ENCODE measurements at regions not wholly inside any gene's neighbourhood (a gene's known extent, or its start where the extent isn't known, plus 50 kb on each side); places are given as distances from the start of the nearest gene placed in this dataset.

GRCh38 chr9:97747201-97747965 is 50.2 kb upstream of the XPA start:
- no peak overlapping the region for H3K27ac Mint-ChIP-seq
- H3K9me3 Mint-ChIP-seq, result no peaks in the 10 kb centered on the region
- H3K4me3 Mint-ChIP-seq, result no peak overlapping the region
- no peaks in the 10 kb centered on the region for H3K36me3 Mint-ChIP-seq (ENCODE audit: low read depth)
- DNase-seq (ENCODE audit: low spot score), result no peak
- peaks cover 54% of the 10 kb centered on the region for H3K27me3 Mint-ChIP-seq (ENCODE audit: low read depth)
- peaks cover 3% of the 10 kb centered on the region for H3K4me1 Mint-ChIP-seq (ENCODE audit: low read depth)

GRCh38 chr9:97748525-97748924 is 51.4 kb upstream of the XPA start:
- Mint-ChIP-seq H3K9me3 (no peaks in the 10 kb centered on the region), H3K4me1 (ENCODE audit: low read depth) (peaks cover 3% of the 10 kb centered on the region), H3K27me3 (ENCODE audit: low read depth) (peaks cover 52% of the 10 kb centered on the region), H3K36me3 (ENCODE audit: low read depth) (no peaks in the 10 kb centered on the region), H3K27ac (no peak overlapping the region), H3K4me3 (no peak overlapping the region)
- DNase-seq (ENCODE audit: low spot score), result no peak

GRCh38 chr9:97749928-97750327 is 52.8 kb upstream of the XPA start:
- peaks cover 41% of the 10 kb centered on the region for H3K27me3 Mint-ChIP-seq (ENCODE audit: low read depth)
- no peaks in the 10 kb centered on the region for H3K9me3 Mint-ChIP-seq
- no peak for DNase-seq (ENCODE audit: low spot score)
- H3K4me3 Mint-ChIP-seq, result no peak overlapping the region
- no peaks in the 10 kb centered on the region for H3K4me1 Mint-ChIP-seq (ENCODE audit: low read depth)
- H3K27ac Mint-ChIP-seq, result no peak overlapping the region
- H3K36me3 Mint-ChIP-seq (ENCODE audit: low read depth), result no peaks in the 10 kb centered on the region

- DNase-seq (ENCODE audit: low spot score), result no peak
- Mint-ChIP-seq H3K4me3 (no peak overlapping the region), H3K27ac (no peak overlapping the region), H3K4me1 (ENCODE audit: low read depth) (no peaks in the 10 kb centered on the region), H3K9me3 (no peaks in the 10 kb centered on the region), H3K27me3 (ENCODE audit: low read depth) (peaks cover 39% of the 10 kb centered on the region), H3K36me3 (ENCODE audit: low read depth) (no peaks in the 10 kb centered on the region)
Measured at GRCh38 chr9:97751531-97751930, 54.4 kb upstream of the XPA start.

GRCh38 chr9:97752274-97752673 is 55.1 kb upstream of the XPA start:
- peaks cover 36% of the 10 kb centered on the region for H3K27me3 Mint-ChIP-seq (ENCODE audit: low read depth)
- no peak overlapping the region for H3K27ac Mint-ChIP-seq
- H3K9me3 Mint-ChIP-seq, result no peaks in the 10 kb centered on the region
- H3K4me1 Mint-ChIP-seq (ENCODE audit: low read depth), result no peaks in the 10 kb centered on the region
- H3K36me3 Mint-ChIP-seq (ENCODE audit: low read depth), result no peaks in the 10 kb centered on the region
- no peak overlapping the region for H3K4me3 Mint-ChIP-seq
- no peak for DNase-seq (ENCODE audit: low spot score)

- H3K9me3 Mint-ChIP-seq, result no peaks in the 10 kb centered on the region
Measured at GRCh38 chr9:97753364-97753763, 56.2 kb upstream of the XPA start.

GRCh38 chr9:97753975-97754374 is 56.8 kb upstream of the XPA start:
- Mint-ChIP-seq H3K4me3 (no peak overlapping the region), H3K27me3 (ENCODE audit: low read depth) (peaks cover 41% of the 10 kb centered on the region), H3K9me3 (no peaks in the 10 kb centered on the region), H3K4me1 (ENCODE audit: low read depth) (no peaks in the 10 kb centered on the region), H3K27ac (no peak overlapping the region), H3K36me3 (ENCODE audit: low read depth) (no peaks in the 10 kb centered on the region)
- DNase-seq (ENCODE audit: low spot score), result no peak

More at GRCh38 chr9:97753364-97753763, 56.2 kb upstream of the XPA start:
- Mint-ChIP-seq H3K27me3 (ENCODE audit: low read depth) (peaks cover 38% of the 10 kb centered on the region), H3K4me1 (ENCODE audit: low read depth) (no peaks in the 10 kb centered on the region), H3K4me3 (no peak overlapping the region), H3K27ac (no peak overlapping the region), H3K36me3 (ENCODE audit: low read depth) (no peaks in the 10 kb centered on the region)
- DNase-seq (ENCODE audit: low spot score), result no peak

GRCh38 chr9:97755618-97756267 is 58.6 kb upstream of the XPA start:
- Mint-ChIP-seq H3K9me3 (no peaks in the 10 kb centered on the region), H3K27ac (no peak overlapping the region), H3K4me1 (ENCODE audit: low read depth) (no peaks in the 10 kb centered on the region), H3K4me3 (no peak overlapping the region), H3K36me3 (ENCODE audit: low read depth) (no peaks in the 10 kb centered on the region), H3K27me3 (ENCODE audit: low read depth) (peaks cover 37% of the 10 kb centered on the region)
- no peak for DNase-seq (ENCODE audit: low spot score)

GRCh38 chr9:97756991-97757390 is 59.9 kb upstream of the XPA start:
- DNase-seq (ENCODE audit: low spot score), result no peak
- no peaks in the 10 kb centered on the region for H3K4me1 Mint-ChIP-seq (ENCODE audit: low read depth)
- H3K27me3 Mint-ChIP-seq (ENCODE audit: low read depth), result peaks cover 45% of the 10 kb centered on the region
- H3K36me3 Mint-ChIP-seq (ENCODE audit: low read depth), result no peaks in the 10 kb centered on the region
- no peak overlapping the region for H3K4me3 Mint-ChIP-seq
- no peaks in the 10 kb centered on the region for H3K9me3 Mint-ChIP-seq
- H3K27ac Mint-ChIP-seq, result no peak overlapping the region

GRCh38 chr9:97758334-97758916 is 61.3 kb upstream of the XPA start:
- Mint-ChIP-seq H3K27ac (no peak overlapping the region), H3K36me3 (ENCODE audit: low read depth) (no peaks in the 10 kb centered on the region), H3K9me3 (no peaks in the 10 kb centered on the region), H3K4me1 (ENCODE audit: low read depth) (no peaks in the 10 kb centered on the region), H3K4me3 (no peak overlapping the region), H3K27me3 (ENCODE audit: low read depth) (peaks cover 41% of the 10 kb centered on the region)
- no peak for DNase-seq (ENCODE audit: low spot score)

- Mint-ChIP-seq H3K4me1 (ENCODE audit: low read depth) (no peaks in the 10 kb centered on the region), H3K36me3 (ENCODE audit: low read depth) (no peaks in the 10 kb centered on the region), H3K27ac (no peak overlapping the region), H3K27me3 (ENCODE audit: low read depth) (peaks cover 38% of the 10 kb centered on the region), H3K4me3 (no peak overlapping the region), H3K9me3 (no peaks in the 10 kb centered on the region)
- no peak for DNase-seq (ENCODE audit: low spot score)
Measured at GRCh38 chr9:97759581-97760288, 62.6 kb upstream of the XPA start.

GRCh38 chr9:97761056-97761598 is 64.0 kb upstream of the XPA start:
- Mint-ChIP-seq H3K4me3 (no peak overlapping the region), H3K36me3 (ENCODE audit: low read depth) (no peaks in the 10 kb centered on the region)

GRCh38 chr9:97761879-97762278 is 64.7 kb upstream of the XPA start:
- Mint-ChIP-seq H3K4me1 (ENCODE audit: low read depth) (no peaks in the 10 kb centered on the region), H3K27me3 (ENCODE audit: low read depth) (peaks cover 33% of the 10 kb centered on the region), H3K36me3 (ENCODE audit: low read depth) (no peaks in the 10 kb centered on the region), H3K9me3 (no peaks in the 10 kb centered on the region), H3K4me3 (no peak overlapping the region), H3K27ac (no peak overlapping the region)
- no peak for DNase-seq (ENCODE audit: low spot score)

More at GRCh38 chr9:97761056-97761598, 64.0 kb upstream of the XPA start:
- Mint-ChIP-seq H3K9me3 (no peaks in the 10 kb centered on the region), H3K4me1 (ENCODE audit: low read depth) (no peaks in the 10 kb centered on the region), H3K27ac (no peak overlapping the region), H3K27me3 (ENCODE audit: low read depth) (peaks cover 35% of the 10 kb centered on the region)
- DNase-seq (ENCODE audit: low spot score), result no peak

- no peak overlapping the region for H3K27ac Mint-ChIP-seq
- H3K4me3 Mint-ChIP-seq, result no peak overlapping the region
- H3K4me1 Mint-ChIP-seq (ENCODE audit: low read depth), result no peaks in the 10 kb centered on the region
- H3K27me3 Mint-ChIP-seq (ENCODE audit: low read depth), result peaks cover 27% of the 10 kb centered on the region
- DNase-seq (ENCODE audit: low spot score), result no peak
- no peaks in the 10 kb centered on the region for H3K36me3 Mint-ChIP-seq (ENCODE audit: low read depth)
- no peaks in the 10 kb centered on the region for H3K9me3 Mint-ChIP-seq
Measured at GRCh38 chr9:97763874-97764273, 66.7 kb upstream of the XPA start.
